SK-N-SH (cell line): ENCODE measurements at regions not wholly inside any gene's neighbourhood (a gene's known extent, or its start where the extent isn't known, plus 50 kb on each side); places are given as distances from the start of the nearest gene placed in this dataset.

Source experiments
- CTCF ChIA-PET: fragments of 300-600, 350-600 bp; formaldehyde crosslinking; extraction: SDS; loops from one replicate; lab custom pipeline; 2021; lab: Yijun Ruan, JAX
- POLR2A ChIA-PET: fragments of 350-600 bp; sonication (Branson Sonifier 250); formaldehyde crosslinking; extraction: SDS; loops from one replicate; lab custom pipeline; 2020; ENCODE audit warnings: antibody characterized with exemption, inconsistent platforms; lab: Yijun Ruan, JAX
- DNase-seq: peaks from one replicate; pipeline ENCODE4 v3.0.0; 2012
- H2AFZ ChIP-seq: fragments of 200-600 bp; sonication (generic); 2 replicates; pipeline ENCODE4 v1.8.1; 2016; ENCODE audit warnings: antibody characterized with exemption, mild to moderate bottlenecking, low read depth
- H3F3A ChIP-seq: fragments of 200-600 bp; sonication (generic); replicated peaks from 2 replicates; pipeline ENCODE3; 2016; ENCODE audit warnings: antibody characterized with exemption, mild to moderate bottlenecking; ENCODE audit not compliant: insufficient read depth
- H3K27ac ChIP-seq, 2 experiments: fragments of 200-500 bp in 1 of 2; fragments of 200-600 bp in 1 of 2; sonication (Bioruptor generic) in 1 of 2; sonication (generic), shearing (Covaris generic) in 1 of 2; 2 replicates each; pipeline versions ENCODE4 v1.5.1 to v1.6.1; 2014 to 2016; ENCODE audit warnings: low read depth in 2 of 2, inconsistent platforms in 1 of 2, low read length in 1 of 2, mild to moderate bottlenecking in 1 of 2, mixed read lengths in 1 of 2
- H3K27me3 ChIP-seq: fragments of 200-600 bp; sonication (generic), shearing (Covaris generic); 2 replicates; pipeline ENCODE4 v1.6.1; 2016; ENCODE audit warnings: mixed run types; ENCODE audit not compliant: insufficient read depth
- H3K36me3 ChIP-seq, 2 experiments: fragments of 200-500 bp in 1 of 2; fragments of 200-600 bp in 1 of 2; sonication (Bioruptor generic) in 1 of 2; sonication (generic) in 1 of 2; replicated peaks in 1 of 2; 2 replicates each; pipeline versions ENCODE3 to v1.5.1; 2014 to 2016; ENCODE audit warnings: low read length in 1 of 2, mild to moderate bottlenecking in 1 of 2; ENCODE audit not compliant: insufficient read depth in 2 of 2, control insufficient read depth in 1 of 2
- H3K4me1 ChIP-seq, 2 experiments: fragments of 200-500 bp in 1 of 2; fragments of 200-600 bp in 1 of 2; sonication (Bioruptor generic) in 1 of 2; sonication (generic), shearing (Covaris generic) in 1 of 2; 2 replicates each; pipeline versions ENCODE4 v1.5.1 to v1.6.1; 2014 to 2016; ENCODE audit warnings: low read depth in 1 of 2, low read length in 1 of 2, mixed run types in 1 of 2; ENCODE audit not compliant: insufficient read depth in 2 of 2, control insufficient read depth in 1 of 2
- H3K4me2 ChIP-seq: fragments of 200-600 bp; sonication (generic), shearing (Covaris generic); 2 replicates; pipeline ENCODE4 v1.6.1; 2017; ENCODE audit warnings: mixed run types
- H3K4me3 ChIP-seq, 2 experiments: fragments of 200-500 bp in 1 of 2; fragments of 200-600 bp in 1 of 2; sonication (Bioruptor generic) in 1 of 2; sonication (generic), shearing (Covaris generic) in 1 of 2; 2 replicates each; pipeline versions ENCODE4 v1.5.1 to v1.8.1; 2014 to 2016; ENCODE audit warnings: low read depth in 2 of 2, inconsistent platforms in 1 of 2, low read length in 1 of 2, mild to moderate bottlenecking in 1 of 2, mixed read lengths in 1 of 2, moderate library complexity in 1 of 2
- H3K79me2 ChIP-seq: fragments of 200-600 bp; sonication (generic); 2 replicates; pipeline ENCODE4 v1.8.1; 2017; ENCODE audit warnings: mild to moderate bottlenecking; ENCODE audit not compliant: insufficient read depth
- H3K9ac ChIP-seq: fragments of 200-600 bp; sonication (generic); 2 replicates; pipeline ENCODE4 v1.6.1; 2017; ENCODE audit warnings: mixed run types
- H3K9me2 ChIP-seq: fragments of 200-600 bp; sonication (generic); 2 replicates; pipeline ENCODE4 v1.6.1; 2017; ENCODE audit warnings: mixed run types
- H3K9me3 ChIP-seq: fragments of 200-600 bp; sonication (generic); 2 replicates; pipeline ENCODE4 v1.6.1; 2017; ENCODE audit warnings: mixed run types, mild to moderate bottlenecking, moderate library complexity
- H4K20me1 ChIP-seq: fragments of 200-600 bp; sonication (generic); 2 replicates; pipeline ENCODE4 v1.6.1; 2017; ENCODE audit warnings: mild to moderate bottlenecking, mixed run types; ENCODE audit not compliant: insufficient read depth
- CHD2 ChIP-seq: fragments of 150-350 bp; IDR thresholded peaks from 2 replicates; pipeline ENCODE4 v1.6.1; 2018; ENCODE audit warnings: low read length; ENCODE audit not compliant: partially characterized antibody
- CTCF ChIP-seq: fragments of 200-600 bp; sonication (generic); IDR thresholded peaks from 2 replicates; pipeline ENCODE4 v1.6.1; 2017; ENCODE audit warnings: antibody characterized with exemption, mild to moderate bottlenecking, moderate library complexity
- FOSL2 ChIP-seq: IDR thresholded peaks from 2 replicates; pipeline ENCODE4 v1.4.0; 2012; ENCODE audit warnings: low read depth, mild to moderate bottlenecking, moderate library complexity, borderline replicate concordance
- FOXJ3 ChIP-seq: sonication (generic); formaldehyde crosslinking; IDR thresholded peaks from 2 replicates; pipeline ENCODE4 v1.5.1; 2020; ENCODE audit warnings: mild to moderate bottlenecking, missing genetic modification reagents
- JUND ChIP-seq: IDR thresholded peaks from 2 replicates; pipeline ENCODE4 v1.4.0; 2012
- NFIC ChIP-seq: IDR thresholded peaks from 2 replicates; pipeline ENCODE4 v1.4.0; 2012; ENCODE audit warnings: borderline replicate concordance
- YY1 ChIP-seq: IDR thresholded peaks from 2 replicates; pipeline ENCODE4 v1.4.0; 2012; ENCODE audit warnings: low read depth, mild to moderate bottlenecking
- WGBS: methylation state at CpG from one replicate; pipeline ENCODE4 v1.1.6; 2017; ENCODE audit warnings: low lambda C conversion rate; 5-methylcytosine and 5-hydroxymethylcytosine counted together
- TF ChIP-seq, protein P1 (sequence below): IDR thresholded peaks from 2 replicates; pipeline ENCODE4 v1.4.0; 2012; ENCODE audit warnings: low read depth

GRCh38 chr10:124262971-124263370, 155.8 kb downstream of the OAT start:
- H3K79me2 ChIP-seq: no peaks in the 10 kb centered on the region
- TF ChIP-seq CTCF (no peak), YY1 (no peak), CHD2 (no peak), FOSL2 (no peak), JUND (no peak), NFIC (no peak)
- TF ChIP-seq, protein P1, sequence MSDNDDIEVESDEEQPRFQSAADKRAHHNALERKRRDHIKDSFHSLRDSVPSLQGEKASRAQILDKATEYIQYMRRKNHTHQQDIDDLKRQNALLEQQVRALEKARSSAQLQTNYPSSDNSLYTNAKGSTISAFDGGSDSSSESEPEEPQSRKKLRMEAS: no peak
- no peaks in the 10 kb centered on the region for H3F3A ChIP-seq
- H3K9ac ChIP-seq: no peak overlapping the region
- H3K9me3 ChIP-seq: no peaks in the 10 kb centered on the region
- H3K27ac ChIP-seq: no peak overlapping the region
- no peak overlapping the region for H2AFZ ChIP-seq
- no peak overlapping the region for H3K4me3 ChIP-seq
- CTCF ChIA-PET: interaction anchor here (3.7 to 6.1 kb wide), 2 partner anchors 127 to 268 kb away, joined by 25 to 47 read pairs; no protein-coding TSS in a partner anchor
- H3K4me2 ChIP-seq: no peak overlapping the region
- no peak for DNase-seq
- H3K4me1 ChIP-seq: peaks cover 0 to 9% of the 10 kb centered on the region in 2 experiments; a peak in 1 of 4 replicates
- POLR2A ChIA-PET: no interaction called here
- 15% methylated on average over 5 of the region's 7 CpGs for WGBS
- H3K27me3 ChIP-seq: no peaks in the 10 kb centered on the region
- no peaks in the 10 kb centered on the region for H3K9me2 ChIP-seq
- H4K20me1 ChIP-seq: no peaks in the 10 kb centered on the region
- H3K36me3 ChIP-seq: no peaks in the 10 kb centered on the region

DNA sequence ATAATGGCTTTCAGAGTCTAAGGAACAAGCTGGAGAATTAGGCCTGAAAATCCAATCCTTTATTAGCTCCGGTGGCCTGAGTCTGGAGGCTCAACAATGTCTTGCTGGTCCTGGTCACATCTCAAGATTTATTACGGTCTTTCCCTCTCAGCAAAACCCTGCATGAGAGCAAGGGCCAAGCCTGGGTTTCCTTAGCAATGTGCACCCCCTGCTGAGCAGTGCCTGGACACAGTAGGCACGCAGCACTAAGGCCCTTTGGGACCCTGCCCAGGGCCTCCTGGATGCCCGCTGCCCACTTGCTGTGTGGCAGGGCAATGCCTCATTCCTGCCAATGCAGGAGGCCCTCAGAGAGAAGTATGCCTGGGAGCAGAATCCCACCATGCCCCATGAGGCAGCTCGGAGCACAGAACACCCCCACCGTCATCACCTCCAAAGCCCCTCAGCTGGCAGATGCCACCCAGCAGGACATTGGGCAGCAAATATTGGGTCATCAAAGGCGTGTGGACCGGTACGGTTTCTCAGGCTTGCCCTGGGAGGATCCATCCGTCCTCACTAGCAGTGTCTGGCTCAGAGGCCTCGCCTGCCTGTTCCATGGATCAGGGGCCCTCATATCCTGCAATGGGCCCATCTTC, 156.4 kb downstream of the OAT start:
- H4K20me1 ChIP-seq: no peaks in the 10 kb centered on the region
- no peak for DNase-seq
- H3K4me2 ChIP-seq: no peak overlapping the region
- no peaks in the 10 kb centered on the region for H3K79me2 ChIP-seq
- no peaks in the 10 kb centered on the region for H3F3A ChIP-seq
- POLR2A ChIA-PET: no interaction called here
- H3K9ac ChIP-seq: no peak overlapping the region
- no peaks in the 10 kb centered on the region for H3K9me3 ChIP-seq
- 35% methylated on average over 4 of the region's 11 CpGs for WGBS
- no peak overlapping the region for H3K4me3 ChIP-seq
- H3K9me2 ChIP-seq: no peaks in the 10 kb centered on the region
- H3K4me1 ChIP-seq: peaks cover 0 to 3% of the 10 kb centered on the region in 2 experiments; a peak in 1 of 4 replicates
- no peak overlapping the region for H3K27ac ChIP-seq
- no peaks in the 10 kb centered on the region for H3K36me3 ChIP-seq
- TF ChIP-seq FOXJ3 (CRISPR knock-in tag) (no peak), CTCF (no peak)
- H2AFZ ChIP-seq: no peak overlapping the region
- H3K27me3 ChIP-seq: no peaks in the 10 kb centered on the region
- CTCF ChIA-PET: interaction anchor here (1.1 to 6.1 kb wide), 3 partner anchors 12 to 267 kb away, joined by 3 to 47 read pairs (median 25); no protein-coding TSS in a partner anchor
